Smooth muscle cell (in vitro differentiated cells): ENCODE measurements at regions not wholly inside any gene's neighbourhood (a gene's known extent, or its start where the extent isn't known, plus 50 kb on each side); places are given as distances from the start of the nearest gene placed in this dataset.

Experiments
- DNase-seq: peaks from one replicate; lab custom pipeline; 2025; ENCODE audit not compliant: unreplicated experiment; lab: John Stamatoyannopoulos, UW
- H2AFZ ChIP-seq: fragments of 200-600 bp; sonication (generic); 2 replicates; pipeline ENCODE4 v1.6.0; 2016; ENCODE audit warnings: antibody characterized with exemption, low read depth, mild to moderate bottlenecking
- H3F3A ChIP-seq: fragments of 200-600 bp; sonication (generic); 2 replicates; pipeline ENCODE4 v1.6.0; 2017; ENCODE audit warnings: antibody characterized with exemption, low read depth
- H3K27ac ChIP-seq: fragments of 200-600 bp; sonication (generic); 2 replicates; pipeline ENCODE4 v1.5.1; 2016; ENCODE audit warnings: low read depth, mild to moderate bottlenecking
- H3K27me3 ChIP-seq: fragments of 200-600 bp; sonication (generic); 2 replicates; pipeline ENCODE4 v1.6.1; 2016; ENCODE audit warnings: low read depth, mild to moderate bottlenecking
- H3K36me3 ChIP-seq: fragments of 200-600 bp; sonication (generic); 2 replicates; pipeline ENCODE4 v1.5.1; 2016; ENCODE audit warnings: low read depth
- H3K4me1 ChIP-seq: fragments of 200-600 bp; sonication (generic); 2 replicates; pipeline ENCODE4 v1.5.1; 2016; ENCODE audit warnings: low read depth
- H3K4me2 ChIP-seq: fragments of 200-600 bp; sonication (generic); 2 replicates; pipeline ENCODE4 v1.6.0; 2016; ENCODE audit warnings: mild to moderate bottlenecking
- H3K4me3 ChIP-seq: fragments of 200-600 bp; sonication (generic); 2 replicates; pipeline ENCODE4 v1.5.1; 2016; ENCODE audit warnings: mild to moderate bottlenecking
- H3K79me2 ChIP-seq: fragments of 200-600 bp; sonication (generic); 2 replicates; pipeline ENCODE4 v1.6.0; 2016; ENCODE audit warnings: low read depth, mild to moderate bottlenecking
- H3K9ac ChIP-seq: fragments of 200-600 bp; sonication (generic); 2 replicates; pipeline ENCODE4 v1.6.0; 2016; ENCODE audit warnings: low read depth
- H3K9me3 ChIP-seq: fragments of 200-600 bp; sonication (generic); replicated peaks from 2 replicates; pipeline ENCODE4 v1.5.1; 2016; ENCODE audit warnings: low read depth
- H4K20me1 ChIP-seq: fragments of 200-600 bp; sonication (generic); 2 replicates; pipeline ENCODE4 v1.6.0; 2016; ENCODE audit warnings: low read depth
- WGBS: methylation state at CpG from one replicate; pipeline ENCODE4 v1.1.7; 2016; ENCODE audit warnings: low lambda C conversion rate; 5-methylcytosine and 5-hydroxymethylcytosine counted together
- TF ChIP-seq, protein P1 (sequence below): fragments of 200-600 bp; sonication (generic); IDR thresholded peaks from 2 replicates; pipeline ENCODE4 v1.5.1; 2017; ENCODE audit warnings: borderline replicate concordance, mild to moderate bottlenecking, antibody characterized with exemption; ENCODE audit not compliant: insufficient read depth, poor library complexity, severe bottlenecking

DNA sequence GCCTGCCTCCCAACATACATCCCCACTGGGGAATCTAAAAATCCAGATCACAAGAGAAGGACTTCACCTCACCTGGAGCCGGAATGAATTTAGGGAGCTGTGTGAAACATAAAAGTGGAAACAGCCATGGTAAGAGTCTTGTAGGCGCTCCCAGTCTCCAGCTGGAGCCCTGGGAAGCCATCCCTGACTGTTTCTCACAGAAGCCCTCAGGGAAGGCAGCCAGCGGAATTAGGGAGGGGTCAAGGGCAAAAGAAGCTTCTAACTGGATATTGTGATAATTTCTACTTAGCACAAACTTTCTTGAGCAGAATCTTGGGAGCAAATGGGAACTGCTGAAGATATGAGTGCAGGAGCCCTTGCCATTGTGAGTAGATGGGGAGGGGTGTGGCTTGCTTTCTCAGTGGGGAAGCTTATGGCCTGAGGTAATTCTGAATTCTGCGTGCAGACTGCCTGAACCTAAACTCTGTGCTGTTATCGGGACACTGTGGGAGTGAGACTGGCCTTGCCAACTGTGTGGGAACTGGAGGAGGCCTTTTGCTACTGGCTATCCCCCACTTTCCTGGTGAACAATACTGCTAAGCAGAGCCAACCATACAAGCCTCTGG, 174.4 kb upstream of the SMC2 start:
- Histone ChIP-seq H3K4me3 (no peak overlapping the region), H3K27me3 (no peaks in the 10 kb centered on the region), H3K36me3 (no peaks in the 10 kb centered on the region), H3K9me3 (no peaks in the 10 kb centered on the region), H3K9ac (no peak overlapping the region), H4K20me1 (no peaks in the 10 kb centered on the region), H3K79me2 (no peaks in the 10 kb centered on the region), H3K4me2 (no peak overlapping the region), H3K27ac (no peak overlapping the region), H3K4me1 (no peaks in the 10 kb centered on the region), H2AFZ (no peak overlapping the region), H3F3A (no peaks in the 10 kb centered on the region)
- 78% methylated on average over 5 of the region's 5 CpGs for WGBS
- DNase-seq, result no peak
- TF ChIP-seq, protein P1, sequence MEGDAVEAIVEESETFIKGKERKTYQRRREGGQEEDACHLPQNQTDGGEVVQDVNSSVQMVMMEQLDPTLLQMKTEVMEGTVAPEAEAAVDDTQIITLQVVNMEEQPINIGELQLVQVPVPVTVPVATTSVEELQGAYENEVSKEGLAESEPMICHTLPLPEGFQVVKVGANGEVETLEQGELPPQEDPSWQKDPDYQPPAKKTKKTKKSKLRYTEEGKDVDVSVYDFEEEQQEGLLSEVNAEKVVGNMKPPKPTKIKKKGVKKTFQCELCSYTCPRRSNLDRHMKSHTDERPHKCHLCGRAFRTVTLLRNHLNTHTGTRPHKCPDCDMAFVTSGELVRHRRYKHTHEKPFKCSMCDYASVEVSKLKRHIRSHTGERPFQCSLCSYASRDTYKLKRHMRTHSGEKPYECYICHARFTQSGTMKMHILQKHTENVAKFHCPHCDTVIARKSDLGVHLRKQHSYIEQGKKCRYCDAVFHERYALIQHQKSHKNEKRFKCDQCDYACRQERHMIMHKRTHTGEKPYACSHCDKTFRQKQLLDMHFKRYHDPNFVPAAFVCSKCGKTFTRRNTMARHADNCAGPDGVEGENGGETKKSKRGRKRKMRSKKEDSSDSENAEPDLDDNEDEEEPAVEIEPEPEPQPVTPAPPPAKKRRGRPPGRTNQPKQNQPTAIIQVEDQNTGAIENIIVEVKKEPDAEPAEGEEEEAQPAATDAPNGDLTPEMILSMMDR, result no peak

DNA sequence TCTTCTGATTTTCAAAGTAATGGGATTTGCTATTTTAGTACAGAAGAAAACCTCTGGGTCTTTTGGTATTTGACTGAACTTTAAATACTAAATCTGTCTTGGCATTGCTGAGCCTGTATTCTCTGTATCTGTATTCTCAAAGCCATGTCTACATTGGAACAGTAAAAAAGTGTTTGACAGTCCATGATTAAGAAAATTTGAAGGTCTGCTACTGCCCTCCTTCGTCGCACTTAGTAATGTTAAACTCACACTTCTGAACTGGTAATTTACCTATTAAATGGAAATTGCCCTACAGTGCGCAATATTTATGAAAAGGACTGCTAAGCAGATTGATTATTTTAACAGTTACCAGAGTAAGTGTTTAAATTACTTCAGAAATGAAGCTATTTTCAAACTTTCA, 165.7 kb upstream of the SMC2 start:
- Histone ChIP-seq H3K79me2 (no peaks in the 10 kb centered on the region), H3K36me3 (no peaks in the 10 kb centered on the region), H3K4me1 (no peaks in the 10 kb centered on the region), H3K9ac (no peak overlapping the region), H3K27me3 (no peaks in the 10 kb centered on the region), H2AFZ (no peak overlapping the region), H3K4me2 (no peak overlapping the region), H3K27ac (no peak overlapping the region), H3K4me3 (no peak overlapping the region), H3K9me3 (no peaks in the 10 kb centered on the region), H4K20me1 (no peaks in the 10 kb centered on the region), H3F3A (no peaks in the 10 kb centered on the region)
- DNase-seq, result no peak
- TF ChIP-seq, protein P1, result no peak
- 79% methylated on average over 3 of the region's 3 CpGs for WGBS

DNA sequence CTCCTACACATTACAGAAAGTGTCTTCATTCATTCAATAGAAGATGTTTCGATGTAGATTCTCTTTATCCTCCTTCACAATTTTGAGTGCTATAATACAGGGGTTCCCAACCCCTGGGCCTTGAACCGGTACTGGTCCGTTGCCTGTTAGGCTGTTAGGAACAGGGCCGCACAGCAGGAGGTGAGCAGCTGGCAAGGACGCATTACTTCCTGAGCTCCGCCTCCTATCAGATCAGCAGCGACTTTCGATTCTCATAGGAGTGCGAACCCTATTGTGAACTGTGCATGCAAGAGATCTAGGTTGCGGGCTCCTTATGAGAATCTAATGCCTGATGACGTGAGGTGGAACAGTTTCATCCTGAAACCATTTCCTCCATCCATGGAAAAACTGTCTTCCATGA, 153.0 kb upstream of the SMC2 start:
- H3F3A ChIP-seq, result no peaks in the 10 kb centered on the region
- H3K9me3 ChIP-seq, result no peaks in the 10 kb centered on the region
- 73% methylated on average over 11 of the region's 11 CpGs for WGBS
- no peaks in the 10 kb centered on the region for H3K4me1 ChIP-seq
- H3K27ac ChIP-seq, result no peak overlapping the region
- H3K4me2 ChIP-seq, result no peak overlapping the region
- H4K20me1 ChIP-seq, result no peaks in the 10 kb centered on the region
- H2AFZ ChIP-seq, result no peak overlapping the region
- no peak overlapping the region for H3K9ac ChIP-seq
- H3K27me3 ChIP-seq, result no peaks in the 10 kb centered on the region
- H3K79me2 ChIP-seq, result no peaks in the 10 kb centered on the region
- no peak for DNase-seq
- H3K4me3 ChIP-seq, result no peak overlapping the region
- no peaks in the 10 kb centered on the region for H3K36me3 ChIP-seq
- TF ChIP-seq, protein P1, result no peak

DNA sequence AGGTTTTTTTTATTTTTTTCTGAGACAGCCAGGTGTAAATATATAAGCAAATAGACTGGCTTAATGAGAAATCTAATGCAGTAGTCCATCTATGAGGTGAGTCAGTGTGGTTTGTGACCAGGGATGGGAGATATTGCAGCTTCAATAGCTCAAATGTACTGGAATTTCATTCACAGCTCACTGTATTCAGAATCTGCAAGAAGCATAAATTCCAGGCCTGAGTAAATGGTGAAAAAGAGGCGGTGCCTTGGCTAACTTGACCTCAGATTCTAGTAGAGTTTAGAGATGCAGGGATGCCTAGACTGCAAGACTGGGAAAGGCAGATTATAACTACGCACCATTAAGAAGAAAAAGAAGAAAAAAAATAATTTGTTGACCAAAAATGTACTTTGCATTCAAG, 151.9 kb upstream of the SMC2 start:
- Histone ChIP-seq H3K4me1 (no peaks in the 10 kb centered on the region), H3K9me3 (no peaks in the 10 kb centered on the region)

More for the DNA sequence above, 151.9 kb upstream of the SMC2 start:
- Histone ChIP-seq H3F3A (no peaks in the 10 kb centered on the region), H3K36me3 (no peaks in the 10 kb centered on the region), H3K4me2 (no peak overlapping the region), H2AFZ (no peak overlapping the region), H4K20me1 (no peaks in the 10 kb centered on the region), H3K9ac (no peak overlapping the region), H3K27me3 (no peaks in the 10 kb centered on the region), H3K4me3 (no peak overlapping the region), H3K27ac (no peak overlapping the region), H3K79me2 (no peaks in the 10 kb centered on the region)
- no peak for DNase-seq
- 84% methylated on average over 2 of the region's 2 CpGs for WGBS
- TF ChIP-seq, protein P1, result no peak
